ENCODE measurements at regions not wholly inside any gene's neighbourhood (a gene's known extent, or its start where the extent isn't known, plus 50 kb on each side); places are given as distances from the start of the nearest gene placed in this dataset.

- TF ChIP-seq CTCF (IDR thresholded peaks at IDR 0.05; ENCODE audit: low read depth, low read length, poor library complexity, severe bottlenecking), result no peak
- TF ChIP-seq EZH2phosphoT487 (IDR thresholded peaks at IDR 0.05; ENCODE audit: borderline replicate concordance, low read length), result no peak
Measured at GRCh38 chr18:41687138-41687537, 267.9 kb upstream of the PIK3C3 start.

Measured in DOHH2 (cell line).